Uterus (tissue), 2 donors: ENCODE measurements at regions not wholly inside any gene's neighbourhood (a gene's known extent, or its start where the extent isn't known, plus 50 kb on each side); places are given as distances from the start of the nearest gene placed in this dataset.

Source experiments
- POLR2A ChIP-seq, 2 donors: fragments of 450-650 bp; IDR thresholded peaks; one replicate each; pipeline ENCODE4 v1.6.1; 2016; ENCODE audit warnings: antibody characterized with exemption in 2 of 2, mild to moderate bottlenecking in 1 of 2, moderate library complexity in 1 of 2
- TF ChIP-seq, protein P1 (sequence below), 4 experiments: fragments of 200-600 bp in 2 of 4; fragments of 450-650 bp in 2 of 4; sonication (generic) in 2 of 4; IDR thresholded peaks; one replicate each; pipeline ENCODE4 v1.5.1; 2016 to 2019; ENCODE audit warnings: antibody characterized with exemption in 4 of 4, mild to moderate bottlenecking in 2 of 4, moderate library complexity in 1 of 4

DNA sequence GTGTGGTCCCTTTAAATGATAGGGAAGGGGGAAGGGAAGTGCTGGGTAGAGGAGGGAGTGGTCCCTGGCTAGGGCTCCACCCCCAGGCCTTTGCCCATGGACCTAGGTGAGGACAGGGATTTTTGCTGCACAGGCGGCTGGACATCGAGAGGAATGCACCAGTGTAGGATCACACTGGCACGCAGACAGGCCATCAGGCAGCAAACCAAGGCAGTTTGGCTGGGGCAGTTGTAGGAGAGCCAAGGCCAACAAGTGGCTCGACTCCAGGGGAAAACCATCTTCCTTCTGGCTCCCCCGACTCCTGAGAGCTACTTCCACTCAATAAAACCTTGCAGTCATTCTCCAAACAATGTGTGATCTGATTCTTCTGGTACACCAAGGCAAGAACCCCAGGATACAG lies 402.0 kb upstream of the LRRTM1 start:
- TF ChIP-seq, protein P1, sequence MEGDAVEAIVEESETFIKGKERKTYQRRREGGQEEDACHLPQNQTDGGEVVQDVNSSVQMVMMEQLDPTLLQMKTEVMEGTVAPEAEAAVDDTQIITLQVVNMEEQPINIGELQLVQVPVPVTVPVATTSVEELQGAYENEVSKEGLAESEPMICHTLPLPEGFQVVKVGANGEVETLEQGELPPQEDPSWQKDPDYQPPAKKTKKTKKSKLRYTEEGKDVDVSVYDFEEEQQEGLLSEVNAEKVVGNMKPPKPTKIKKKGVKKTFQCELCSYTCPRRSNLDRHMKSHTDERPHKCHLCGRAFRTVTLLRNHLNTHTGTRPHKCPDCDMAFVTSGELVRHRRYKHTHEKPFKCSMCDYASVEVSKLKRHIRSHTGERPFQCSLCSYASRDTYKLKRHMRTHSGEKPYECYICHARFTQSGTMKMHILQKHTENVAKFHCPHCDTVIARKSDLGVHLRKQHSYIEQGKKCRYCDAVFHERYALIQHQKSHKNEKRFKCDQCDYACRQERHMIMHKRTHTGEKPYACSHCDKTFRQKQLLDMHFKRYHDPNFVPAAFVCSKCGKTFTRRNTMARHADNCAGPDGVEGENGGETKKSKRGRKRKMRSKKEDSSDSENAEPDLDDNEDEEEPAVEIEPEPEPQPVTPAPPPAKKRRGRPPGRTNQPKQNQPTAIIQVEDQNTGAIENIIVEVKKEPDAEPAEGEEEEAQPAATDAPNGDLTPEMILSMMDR (IDR thresholded peaks at IDR 0.05): no peak
- TF ChIP-seq POLR2A (IDR thresholded peaks at IDR 0.05): no peak
